ENCODE measurements at regions not wholly inside any gene's neighbourhood (a gene's known extent, or its start where the extent isn't known, plus 50 kb on each side); places are given as distances from the start of the nearest gene placed in this dataset.

- H3K27me3 ChIP-seq (ENCODE audit: control insufficient read depth, extremely low read depth, insufficient read depth, low read length), result no peaks in the 10 kb centered on the region
- no peak for DNase-seq (ENCODE audit: low read depth, low spot score)
- H4K20me1 ChIP-seq (ENCODE audit: control insufficient read depth, extremely low read depth, insufficient read depth, low read length), result no peaks in the 10 kb centered on the region
- no peak overlapping the region for H3K4me3 ChIP-seq (ENCODE audit: control insufficient read depth in 2 of 3, extremely low read depth in 1 of 3, insufficient read depth in 2 of 3, low read depth in 1 of 3, low read length in 3 of 3)
- no peak for FAIRE-seq
- no peaks in the 10 kb centered on the region for H3K79me2 ChIP-seq (ENCODE audit: control insufficient read depth, insufficient read depth, low read length)
- no peak overlapping the region for H2AFZ ChIP-seq (ENCODE audit: control insufficient read depth, low read length)
- TF ChIP-seq EZH2 (IDR thresholded peaks at IDR 0.05; ENCODE audit: low read length) (no peak), CTCF (optimal IDR thresholded peaks at IDR 0.05 in 1 of 3, IDR thresholded peaks at IDR 0.05 in 1 of 3, conservative IDR thresholded peaks at IDR 0.05 in 1 of 3; ENCODE audit: extremely low read depth in 1 of 3, insufficient read depth in 2 of 3, low read length in 3 of 3) (no peak)
- no peaks in the 10 kb centered on the region for H3K9me1 ChIP-seq (ENCODE audit: control insufficient read depth, extremely low read depth, insufficient read depth, low read length)
- H3K36me3 ChIP-seq (ENCODE audit: control insufficient read depth in 2 of 2, extremely low read depth in 1 of 2, insufficient read depth in 2 of 2, low read length in 2 of 2), result no peaks in the 10 kb centered on the region
- H3K4me1 ChIP-seq (ENCODE audit: control insufficient read depth, extremely low read depth, insufficient read depth, low read length), result no peaks in the 10 kb centered on the region
- no peak overlapping the region for H3K27ac ChIP-seq (ENCODE audit: control insufficient read depth, insufficient read depth, low read length)
- dilution Hi-C loops (cut with MboI; ENCODE audit: extremely low pct_ligation_motif_present, low sequenced_read_pairs), result no loop called here
- no peaks in the 10 kb centered on the region for H3K9me3 ChIP-seq (ENCODE audit: control insufficient read depth, low read depth, low read length)
- H3K4me2 ChIP-seq (ENCODE audit: control insufficient read depth, extremely low read depth, insufficient read depth, low read depth, low read length), result no peak overlapping the region
- no peak overlapping the region for H3K9ac ChIP-seq (ENCODE audit: control insufficient read depth, extremely low read depth, insufficient read depth, low read length)
Measured at GRCh38 chr1:172770071-172770470, 111.2 kb downstream of the FASLG start.

GRCh38 chr1:172774561-172774960, 115.7 kb downstream of the FASLG start:
- no peaks in the 10 kb centered on the region for H3K9me3 ChIP-seq (ENCODE audit: control insufficient read depth, low read depth, low read length)
- no peak for FAIRE-seq
- H3K4me2 ChIP-seq (ENCODE audit: control insufficient read depth, extremely low read depth, insufficient read depth, low read depth, low read length), result no peak overlapping the region
- no peak for DNase-seq (ENCODE audit: low read depth, low spot score)
- no peak overlapping the region for H3K27ac ChIP-seq (ENCODE audit: control insufficient read depth, insufficient read depth, low read length)
- H2AFZ ChIP-seq (ENCODE audit: control insufficient read depth, low read length), result no peak overlapping the region
- no peaks in the 10 kb centered on the region for H3K36me3 ChIP-seq (ENCODE audit: control insufficient read depth in 2 of 2, extremely low read depth in 1 of 2, insufficient read depth in 2 of 2, low read length in 2 of 2)
- no peaks in the 10 kb centered on the region for H3K79me2 ChIP-seq (ENCODE audit: control insufficient read depth, insufficient read depth, low read length)
- TF ChIP-seq CTCF (optimal IDR thresholded peaks at IDR 0.05 in 1 of 3, IDR thresholded peaks at IDR 0.05 in 1 of 3, conservative IDR thresholded peaks at IDR 0.05 in 1 of 3; ENCODE audit: extremely low read depth in 1 of 3, insufficient read depth in 2 of 3, low read length in 3 of 3) (no peak), EZH2 (IDR thresholded peaks at IDR 0.05; ENCODE audit: low read length) (no peak)
- H3K4me1 ChIP-seq (ENCODE audit: control insufficient read depth, extremely low read depth, insufficient read depth, low read length), result peaks cover 3% of the 10 kb centered on the region
- no peak overlapping the region for H3K9ac ChIP-seq (ENCODE audit: control insufficient read depth, extremely low read depth, insufficient read depth, low read length)
- H3K9me1 ChIP-seq (ENCODE audit: control insufficient read depth, extremely low read depth, insufficient read depth, low read length), result no peaks in the 10 kb centered on the region
- dilution Hi-C loops (cut with MboI; ENCODE audit: extremely low pct_ligation_motif_present, low sequenced_read_pairs), result no loop called here
- H4K20me1 ChIP-seq (ENCODE audit: control insufficient read depth, extremely low read depth, insufficient read depth, low read length), result no peaks in the 10 kb centered on the region
- H3K4me3 ChIP-seq (ENCODE audit: control insufficient read depth in 2 of 3, extremely low read depth in 1 of 3, insufficient read depth in 2 of 3, low read depth in 1 of 3, low read length in 3 of 3), result no peak overlapping the region
- no peaks in the 10 kb centered on the region for H3K27me3 ChIP-seq (ENCODE audit: control insufficient read depth, extremely low read depth, insufficient read depth, low read length)
